BLaER1 (cell line): ENCODE measurements at regions not wholly inside any gene's neighbourhood (a gene's known extent, or its start where the extent isn't known, plus 50 kb on each side); places are given as distances from the start of the nearest gene placed in this dataset.

ENCODE experiments used
- H3K27ac ChIP-seq: shearing (Covaris generic); formaldehyde crosslinking; 2 replicates; pipeline ENCODE4 v1.8.1; 2022
- H3K27me3 ChIP-seq: shearing (Covaris generic); formaldehyde crosslinking; 2 replicates; pipeline ENCODE4 v1.8.1; 2022
- H3K36me3 ChIP-seq: shearing (Covaris generic); formaldehyde crosslinking; 2 replicates; pipeline ENCODE4 v1.8.1; 2022
- H3K4me1 ChIP-seq: shearing (Covaris generic); formaldehyde crosslinking; 2 replicates; pipeline ENCODE4 v1.8.1; 2022
- H3K4me2 ChIP-seq: shearing (Covaris generic); formaldehyde crosslinking; 2 replicates; pipeline ENCODE4 v1.8.1; 2022
- H3K4me3 ChIP-seq: shearing (Covaris generic); formaldehyde crosslinking; 2 replicates; pipeline ENCODE4 v1.8.1; 2022
- H3K9ac ChIP-seq: shearing (Covaris generic); formaldehyde crosslinking; 2 replicates; pipeline ENCODE4 v1.8.1; 2022
- H3K9me3 ChIP-seq: shearing (Covaris generic); formaldehyde crosslinking; 2 replicates; pipeline ENCODE4 v1.8.1; 2022
- H4K20me1 ChIP-seq: shearing (Covaris generic); formaldehyde crosslinking; 2 replicates; pipeline ENCODE4 v1.8.1; 2022
- Cebpa-rat ChIP-seq: shearing (Covaris generic); IDR thresholded peaks from 2 replicates; pipeline ENCODE4 v1.8.1; 2022

DNA sequence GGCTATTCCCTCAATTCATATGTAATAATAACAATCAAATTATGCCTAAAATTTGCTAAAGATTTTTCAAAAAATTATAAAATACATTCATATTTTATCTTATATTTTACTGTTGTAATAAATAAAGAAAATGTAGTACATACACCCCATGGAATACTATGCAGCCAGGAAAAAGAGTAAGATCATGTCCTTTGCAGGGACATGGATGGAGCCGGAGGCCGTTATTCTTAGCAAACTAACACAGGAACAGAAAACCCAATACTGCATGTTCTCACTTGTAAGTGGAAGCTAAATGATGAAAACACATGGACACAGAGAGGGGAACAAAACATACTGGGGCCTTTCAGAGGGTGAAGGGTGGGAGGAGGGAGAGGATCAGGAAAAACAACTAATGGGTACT, 584.2 kb upstream of the MMS22L start:
- Histone ChIP-seq H3K9ac (no peak overlapping the region), H4K20me1 (no peaks in the 10 kb centered on the region), H3K4me3 (no peak overlapping the region), H3K4me1 (no peaks in the 10 kb centered on the region), H3K27ac (no peak overlapping the region), H3K27me3 (no peaks in the 10 kb centered on the region), H3K36me3 (no peaks in the 10 kb centered on the region), H3K4me2 (no peak overlapping the region), H3K9me3 (no peaks in the 10 kb centered on the region)
- TF ChIP-seq Cebpa-rat: no peak

DNA sequence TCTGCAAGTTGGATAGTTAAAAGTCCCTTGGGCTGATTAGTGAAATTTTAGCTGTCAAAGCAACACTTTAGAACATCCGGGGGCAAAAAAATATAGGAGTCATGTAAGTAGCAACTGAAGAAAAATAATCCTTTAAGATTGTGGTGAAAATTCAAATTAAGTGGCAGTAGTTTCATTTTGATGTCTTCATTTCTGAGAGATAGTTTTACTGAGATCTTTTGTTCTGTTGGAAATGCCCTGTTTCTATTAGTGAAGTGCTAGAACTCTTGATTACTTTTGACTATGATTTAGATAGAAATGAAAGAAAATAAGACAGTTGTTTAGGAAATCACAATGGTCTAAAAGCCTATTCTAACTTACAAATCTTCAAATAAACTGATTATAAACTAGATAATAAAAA, 587.3 kb upstream of the MMS22L start:
- Histone ChIP-seq H3K36me3 (no peaks in the 10 kb centered on the region), H3K4me3 (no peak overlapping the region), H3K27me3 (no peaks in the 10 kb centered on the region), H3K4me2 (no peak overlapping the region), H3K9me3 (no peaks in the 10 kb centered on the region), H3K4me1 (no peaks in the 10 kb centered on the region), H3K27ac (no peak overlapping the region), H3K9ac (no peak overlapping the region), H4K20me1 (no peaks in the 10 kb centered on the region)
- TF ChIP-seq Cebpa-rat: no peak

DNA sequence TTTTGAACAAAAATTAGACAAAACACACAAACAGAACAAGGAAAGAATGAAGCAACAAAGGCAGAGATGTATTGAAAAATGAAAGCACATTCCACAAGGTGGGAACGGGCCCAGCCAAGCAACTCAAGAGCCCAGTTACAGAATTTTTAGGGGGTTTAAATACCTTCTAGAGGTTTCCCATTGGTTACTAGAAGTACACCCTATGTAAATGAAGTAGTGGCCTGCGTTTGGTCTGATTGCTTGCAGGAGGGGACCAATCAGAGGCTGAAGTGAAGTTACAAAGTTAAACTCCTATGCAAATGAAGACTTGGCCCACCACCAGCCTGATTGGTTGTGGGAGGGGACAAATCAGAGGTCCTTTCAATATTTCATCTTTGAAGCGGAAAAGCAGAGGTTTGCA, 593.7 kb upstream of the MMS22L start:
- Histone ChIP-seq H3K36me3 (no peaks in the 10 kb centered on the region), H3K27ac (no peak overlapping the region), H3K4me1 (peaks cover 12% of the 10 kb centered on the region), H3K27me3 (no peaks in the 10 kb centered on the region), H3K9ac (no peak overlapping the region), H4K20me1 (no peaks in the 10 kb centered on the region), H3K4me2 (no peak overlapping the region), H3K4me3 (no peak overlapping the region), H3K9me3 (no peaks in the 10 kb centered on the region)
- TF ChIP-seq Cebpa-rat: no peak

DNA sequence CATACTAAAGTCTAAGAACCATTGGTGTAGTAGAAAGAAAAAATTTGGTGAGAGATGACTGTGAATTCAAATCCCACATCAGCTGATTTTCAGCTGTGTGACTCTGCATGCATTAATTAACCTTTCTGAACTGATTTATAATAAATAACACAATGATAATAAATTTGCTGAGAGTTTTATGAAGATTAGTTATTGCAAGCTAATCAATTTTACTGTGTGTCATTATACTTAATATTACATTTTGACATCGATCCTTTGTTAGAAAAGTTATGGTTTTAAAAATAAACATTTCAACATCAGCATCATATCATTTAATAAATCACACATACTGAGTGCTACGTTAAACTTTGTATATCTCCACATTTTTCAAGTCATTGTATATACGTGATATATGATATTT, 599.7 kb upstream of the MMS22L start:
- Histone ChIP-seq H3K4me1 (peaks cover 12% of the 10 kb centered on the region), H3K9ac (no peak overlapping the region), H3K27ac (no peak overlapping the region), H3K27me3 (no peaks in the 10 kb centered on the region), H4K20me1 (no peaks in the 10 kb centered on the region), H3K4me2 (no peak overlapping the region), H3K4me3 (no peak overlapping the region), H3K9me3 (no peaks in the 10 kb centered on the region), H3K36me3 (no peaks in the 10 kb centered on the region)
- no peak for TF ChIP-seq Cebpa-rat

DNA sequence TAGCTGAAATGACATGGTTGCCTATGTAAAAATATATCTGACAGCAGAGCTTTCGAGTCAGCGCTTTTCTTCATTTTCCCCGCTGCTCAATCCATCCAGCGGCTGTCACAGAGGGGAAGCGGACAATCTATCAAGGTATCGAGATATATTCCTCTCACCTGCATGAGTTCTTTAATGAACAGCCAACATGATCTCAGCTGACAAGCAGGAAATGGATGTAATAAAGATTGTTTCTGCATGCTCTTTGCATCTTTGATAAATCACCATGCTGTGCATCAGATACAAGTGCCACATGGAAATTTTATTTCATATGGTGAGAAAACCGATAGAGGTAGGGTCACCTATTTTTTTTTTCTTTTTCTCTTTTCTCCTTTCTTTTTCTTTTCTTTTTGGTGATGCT, 602.3 kb upstream of the MMS22L start:
- no peak overlapping the region for H3K9ac ChIP-seq
- H3K4me3 ChIP-seq: no peak overlapping the region
- H3K27ac ChIP-seq: no peak overlapping the region
- H3K4me2 ChIP-seq: no peak overlapping the region
- no peaks in the 10 kb centered on the region for H3K9me3 ChIP-seq
- no peak for TF ChIP-seq Cebpa-rat
- no peaks in the 10 kb centered on the region for H3K27me3 ChIP-seq
- no peaks in the 10 kb centered on the region for H4K20me1 ChIP-seq
- H3K36me3 ChIP-seq: no peaks in the 10 kb centered on the region
- peaks cover 25% of the 10 kb centered on the region for H3K4me1 ChIP-seq

DNA sequence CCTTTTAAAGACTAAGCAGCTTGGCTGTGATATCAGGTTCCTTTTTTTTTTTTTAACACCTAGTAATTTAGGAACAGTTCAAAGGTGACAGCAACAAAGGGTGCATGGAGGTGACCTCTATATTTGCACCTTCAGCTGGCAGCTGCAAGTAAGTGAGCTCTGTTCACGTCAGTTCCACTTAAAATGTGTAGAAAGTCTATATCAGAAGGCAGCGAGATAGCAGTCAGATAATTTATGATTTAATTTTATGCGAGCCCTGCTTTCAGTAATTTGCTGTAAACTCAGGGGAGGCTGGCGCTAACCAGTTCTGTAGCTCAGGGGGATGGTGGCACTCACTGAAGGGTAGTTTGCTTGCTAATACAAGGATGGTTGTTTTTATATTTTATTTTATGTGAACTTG, 602.8 kb upstream of the MMS22L start:
- no peak overlapping the region for H3K4me2 ChIP-seq
- no peaks in the 10 kb centered on the region for H3K9me3 ChIP-seq
- no peaks in the 10 kb centered on the region for H4K20me1 ChIP-seq
- H3K27me3 ChIP-seq: no peaks in the 10 kb centered on the region
- no peak overlapping the region for H3K4me3 ChIP-seq
- H3K4me1 ChIP-seq: peaks cover 21% of the 10 kb centered on the region
- no peak for TF ChIP-seq Cebpa-rat
- no peaks in the 10 kb centered on the region for H3K36me3 ChIP-seq
- H3K9ac ChIP-seq: no peak overlapping the region
- no peak overlapping the region for H3K27ac ChIP-seq

DNA sequence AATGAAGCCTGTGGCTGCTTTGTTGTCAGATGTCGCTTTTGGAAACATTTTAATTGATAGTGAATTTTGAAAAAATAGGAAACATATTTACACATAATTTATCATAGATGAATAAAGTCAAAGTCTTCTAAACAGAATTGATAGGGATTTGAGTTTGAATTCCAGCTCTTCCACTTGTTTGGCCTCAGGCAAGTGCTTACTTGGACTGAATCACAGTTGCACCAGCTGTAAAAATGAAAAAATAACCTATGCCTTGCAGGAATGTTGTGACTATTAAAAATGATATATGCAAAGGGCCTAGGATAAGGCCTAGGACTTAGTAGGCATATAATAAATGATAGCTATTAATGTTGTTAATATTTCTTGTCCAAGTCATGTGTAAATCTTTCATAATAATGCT, 618.5 kb upstream of the MMS22L start:
- Histone ChIP-seq H3K4me3 (no peak overlapping the region), H3K27me3 (no peaks in the 10 kb centered on the region), H3K36me3 (no peaks in the 10 kb centered on the region), H3K9ac (no peak overlapping the region), H3K4me1 (no peaks in the 10 kb centered on the region), H4K20me1 (no peaks in the 10 kb centered on the region), H3K27ac (no peak overlapping the region), H3K9me3 (no peaks in the 10 kb centered on the region), H3K4me2 (no peak overlapping the region)
- no peak for TF ChIP-seq Cebpa-rat

DNA sequence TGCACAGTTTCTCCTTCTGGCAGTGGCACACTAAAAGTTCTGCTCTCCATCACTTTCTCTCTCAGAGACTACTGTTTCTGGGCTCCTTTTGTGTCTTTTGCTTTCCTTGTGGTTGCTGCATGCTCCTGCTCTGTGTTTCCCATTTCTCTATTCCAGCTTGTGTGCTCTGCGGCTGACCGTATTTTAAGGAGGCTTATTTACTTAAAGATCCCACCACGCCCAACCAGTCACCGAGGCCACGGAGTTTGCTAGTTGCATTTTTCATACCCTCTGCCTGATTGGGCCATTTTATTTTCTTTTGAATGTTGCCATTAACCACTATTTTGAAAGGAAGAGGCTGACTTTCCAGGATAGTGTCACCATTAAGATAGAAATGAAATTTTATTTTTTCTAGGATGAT, 626.4 kb upstream of the MMS22L start:
- Histone ChIP-seq H4K20me1 (no peaks in the 10 kb centered on the region), H3K27ac (no peak overlapping the region), H3K4me1 (no peaks in the 10 kb centered on the region), H3K4me3 (no peak overlapping the region), H3K27me3 (no peaks in the 10 kb centered on the region), H3K9me3 (no peaks in the 10 kb centered on the region; the same call in 1 of the 2 replicates), H3K4me2 (no peak overlapping the region), H3K9ac (no peak overlapping the region), H3K36me3 (no peaks in the 10 kb centered on the region)
- no peak for TF ChIP-seq Cebpa-rat

DNA sequence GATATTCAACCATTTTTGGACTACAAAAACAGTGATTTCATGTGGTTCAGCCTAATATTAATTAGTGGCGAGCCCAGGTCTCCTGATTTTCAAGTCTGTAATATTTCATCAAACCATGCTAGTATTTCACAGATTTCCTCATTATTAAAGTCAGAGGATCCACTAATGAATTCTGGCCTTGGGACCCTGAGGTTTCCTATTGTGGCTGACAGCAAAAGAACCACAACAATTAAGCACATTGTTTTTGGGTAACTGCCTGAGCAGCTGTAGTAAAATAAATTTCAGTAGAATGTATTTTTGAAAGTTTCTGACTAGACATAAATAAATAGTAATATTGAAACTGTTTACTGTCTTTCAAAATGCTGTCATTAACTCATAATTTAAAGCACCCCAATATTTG, 630.7 kb upstream of the MMS22L start:
- Histone ChIP-seq H3K9ac (no peak overlapping the region), H3K27ac (no peak overlapping the region), H4K20me1 (no peaks in the 10 kb centered on the region), H3K4me3 (no peak overlapping the region), H3K9me3 (no peaks in the 10 kb centered on the region), H3K4me1 (no peaks in the 10 kb centered on the region), H3K36me3 (no peaks in the 10 kb centered on the region), H3K27me3 (no peaks in the 10 kb centered on the region), H3K4me2 (peak overlapping the region; percentile 14; the same call in 1 of the 2 replicates)
- no peak for TF ChIP-seq Cebpa-rat

DNA sequence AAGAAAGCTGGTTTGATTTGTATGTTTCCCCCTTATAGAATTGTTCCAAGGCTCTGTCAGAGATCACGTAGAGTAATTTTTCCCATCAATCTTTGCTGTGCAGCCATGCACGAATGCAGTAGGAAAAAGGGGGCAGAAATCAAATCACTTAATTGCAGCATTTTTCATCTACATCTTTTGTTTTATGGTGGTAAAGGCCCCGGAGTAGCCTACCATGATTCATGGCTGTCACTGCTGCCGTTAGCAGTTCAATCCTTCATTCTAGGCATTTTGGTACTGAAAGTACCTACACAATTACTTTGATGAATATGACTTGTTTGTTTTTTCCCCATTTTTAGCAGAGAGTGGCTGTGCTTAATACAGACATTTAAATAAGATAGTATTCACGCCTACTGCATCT, 631.9 kb upstream of the MMS22L start:
- Histone ChIP-seq H3K27ac (no peak overlapping the region), H3K27me3 (no peaks in the 10 kb centered on the region), H4K20me1 (no peaks in the 10 kb centered on the region), H3K4me1 (no peaks in the 10 kb centered on the region), H3K4me2 (no peak overlapping the region), H3K9me3 (no peaks in the 10 kb centered on the region), H3K9ac (no peak overlapping the region), H3K4me3 (no peak overlapping the region), H3K36me3 (no peaks in the 10 kb centered on the region)
- TF ChIP-seq Cebpa-rat: no peak

DNA sequence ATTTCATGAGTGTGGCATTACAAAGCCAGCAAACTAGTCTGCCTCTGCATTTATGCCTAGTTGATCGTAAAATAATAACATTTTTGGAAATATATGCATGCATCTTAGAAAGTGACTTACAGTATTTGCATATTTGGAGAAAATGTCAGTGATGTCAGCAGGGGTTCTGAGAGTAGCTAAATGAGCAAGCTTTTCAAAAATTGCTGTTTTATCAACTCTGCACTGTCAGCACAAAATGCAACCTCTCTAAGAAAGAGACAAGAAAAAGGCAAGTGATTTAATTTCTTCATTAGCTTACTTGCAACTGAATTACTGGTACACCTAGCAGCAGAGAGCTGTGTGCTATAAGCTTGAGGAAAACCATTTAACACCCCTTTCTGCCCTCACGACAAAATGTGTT, 632.5 kb upstream of the MMS22L start:
- Histone ChIP-seq H3K27me3 (no peaks in the 10 kb centered on the region), H4K20me1 (no peaks in the 10 kb centered on the region), H3K9ac (no peak overlapping the region), H3K4me2 (no peak overlapping the region), H3K36me3 (no peaks in the 10 kb centered on the region), H3K27ac (no peak overlapping the region), H3K9me3 (no peaks in the 10 kb centered on the region), H3K4me1 (no peaks in the 10 kb centered on the region), H3K4me3 (no peak overlapping the region)
- no peak for TF ChIP-seq Cebpa-rat
